Endothelial cell of umbilical vein (primary cell): ENCODE measurements at regions not wholly inside any gene's neighbourhood (a gene's known extent, or its start where the extent isn't known, plus 50 kb on each side); places are given as distances from the start of the nearest gene placed in this dataset.

Experiments used
- BruUV-seq: library from RNA; stranded (reverse); fragments of 400-500 nt; replicated peaks from 2 replicates; lab custom pipeline; 2021; lab: Mats Ljungman, UMichigan
- CTCF ChIA-PET: fragments of 300-600, 350-600 bp; sonication (Branson Sonifier 250); formaldehyde crosslinking; loops from one replicate; lab custom pipeline; 2021; ENCODE audit warnings: antibody characterized with exemption, inconsistent platforms; lab: Charles Lee
- POLR2A ChIA-PET: fragments of 300-600, 350-600 bp; sonication (Branson Sonifier 250); formaldehyde crosslinking; loops from one replicate; lab custom pipeline; 2021; ENCODE audit warnings: antibody characterized with exemption, inconsistent platforms; lab: Charles Lee
- DNase-seq: peaks from one replicate; pipeline ENCODE4 v3.0.0-alpha.2; 2011; ENCODE audit warnings: low read depth, low spot score
- FAIRE-seq: peaks from 2 replicates; lab custom pipeline; 2011; peaks lifted over from hg19 to GRCh38; lab: Jason Lieb, UNC
- H2AFZ ChIP-seq: 2 replicates; pipeline ENCODE4 v1.6.0; 2012; ENCODE audit warnings: low read depth, low read length, control low read depth, inconsistent platforms
- H3K27ac ChIP-seq: 2 replicates; pipeline ENCODE4 v1.5.1; 2011; ENCODE audit warnings: low read depth, mild to moderate bottlenecking, control low read depth, low read length, moderate library complexity; ENCODE audit not compliant: insufficient read depth
- H3K27me3 ChIP-seq, 2 experiments: 2 replicates each; pipeline versions ENCODE4 v1.6.0 to v1.6.1; 2011; ENCODE audit warnings: low read length in 2 of 2, mixed read lengths in 1 of 2; ENCODE audit not compliant: control insufficient read depth in 2 of 2, insufficient read depth in 2 of 2
- H3K36me3 ChIP-seq, 2 experiments: 2 replicates in 1 of 2; 3 replicates in 1 of 2; pipeline ENCODE4 v1.5.1; 2011; ENCODE audit warnings: low read length in 2 of 2, mild to moderate bottlenecking in 1 of 2, moderate library complexity in 1 of 2; ENCODE audit not compliant: control insufficient read depth in 2 of 2, insufficient read depth in 2 of 2; ENCODE audit errors: extremely low read depth in 1 of 2
- H3K4me1 ChIP-seq: 3 replicates; pipeline ENCODE4 v1.5.1; 2011; ENCODE audit warnings: mild to moderate bottlenecking, low read length; ENCODE audit not compliant: control insufficient read depth, insufficient read depth; ENCODE audit errors: extremely low read depth
- H3K4me2 ChIP-seq: 2 replicates; pipeline ENCODE4 v1.6.1; 2011; ENCODE audit warnings: low read length, control low read depth, mixed read lengths; ENCODE audit not compliant: insufficient read depth
- H3K4me3 ChIP-seq, 3 experiments: fragments of 200-600 bp in 1 of 3; sonication (generic), shearing (Covaris generic) in 1 of 3; replicated peaks in 1 of 3; 2 replicates each; pipeline ENCODE4 v1.5.1; 2011 to 2016; ENCODE audit warnings: control low read depth in 3 of 3, low read length in 3 of 3, mild to moderate bottlenecking in 2 of 3, inconsistent platforms in 1 of 3, low read depth in 1 of 3, moderate library complexity in 1 of 3; ENCODE audit not compliant: insufficient read depth in 1 of 3
- H3K79me2 ChIP-seq: 2 replicates; pipeline ENCODE4 v1.6.0; 2012; ENCODE audit warnings: low read length, inconsistent platforms; ENCODE audit not compliant: control insufficient read depth, insufficient read depth
- H3K9ac ChIP-seq: replicated peaks from 2 replicates; pipeline ENCODE3; 2011; ENCODE audit warnings: low read length, control low read depth; ENCODE audit not compliant: insufficient read depth; ENCODE audit errors: extremely low read depth
- H3K9me1 ChIP-seq: replicated peaks from 3 replicates; pipeline ENCODE4 v1.6.0; 2011; ENCODE audit warnings: mild to moderate bottlenecking, low read length; ENCODE audit not compliant: control insufficient read depth, insufficient read depth; ENCODE audit errors: extremely low read depth
- H3K9me3 ChIP-seq: replicated peaks from 2 replicates; pipeline ENCODE4 v1.5.1; 2012; ENCODE audit warnings: low read length, inconsistent platforms; ENCODE audit not compliant: control insufficient read depth, insufficient read depth
- H4K20me1 ChIP-seq: replicated peaks from 2 replicates; pipeline ENCODE3; 2011; ENCODE audit warnings: mild to moderate bottlenecking, low read length; ENCODE audit not compliant: control insufficient read depth, insufficient read depth; ENCODE audit errors: extremely low read depth
- EZH2 ChIP-seq: IDR thresholded peaks from 2 replicates; pipeline ENCODE4 v1.6.1; 2012; ENCODE audit warnings: borderline replicate concordance, low read depth, mild to moderate bottlenecking, moderate library complexity, low read length, inconsistent platforms; ENCODE audit not compliant: severe bottlenecking
- FOS ChIP-seq: IDR thresholded peaks from 2 replicates; pipeline ENCODE4 v1.6.1; 2011; ENCODE audit warnings: mild to moderate bottlenecking, low read length, moderate library complexity, borderline replicate concordance; ENCODE audit not compliant: insufficient read depth
- GATA2 ChIP-seq: IDR thresholded peaks from 2 replicates; pipeline ENCODE4 v1.7.0; 2011; ENCODE audit warnings: low read depth, mild to moderate bottlenecking, moderate library complexity, mixed read lengths, low read length; ENCODE audit not compliant: insufficient read length, insufficient read depth
- JUN ChIP-seq: IDR thresholded peaks from 2 replicates; pipeline ENCODE4 v1.6.1; 2011; ENCODE audit warnings: borderline replicate concordance, low read depth; ENCODE audit not compliant: insufficient read length, insufficient read depth
- MYC ChIP-seq: IDR thresholded peaks from one replicate; pipeline ENCODE4 v1.6.1; 2011; ENCODE audit warnings: mild to moderate bottlenecking, low read depth, low read length
- POLR2A ChIP-seq: IDR thresholded peaks from 2 replicates; pipeline ENCODE4 v1.6.1; 2012; ENCODE audit warnings: low read depth, mild to moderate bottlenecking, control low read depth, low read length
- POLR2AphosphoS5 ChIP-seq: IDR thresholded peaks from 2 replicates; pipeline ENCODE4 v1.6.1; 2012; ENCODE audit warnings: low read depth, mild to moderate bottlenecking, control low read depth, low read length, moderate library complexity; ENCODE audit not compliant: insufficient read depth
- dilution Hi-C: fragments of 300-500 bp; cut with MboI; formaldehyde crosslinking; loops from one replicate; pipeline ENCODE4 v1.15.0; 2019; ENCODE audit warnings: low sequenced_read_pairs; ENCODE audit not compliant: extremely low pct_ligation_motif_present
- intact Hi-C: fragments of 100-400 bp; cut with micrococcal nuclease; formaldehyde crosslinking; loops from one replicate; pipeline ENCODE4 v1.10.0; 2022
- TF ChIP-seq, protein P1 (sequence below): IDR thresholded peaks from 2 replicates; pipeline ENCODE4 v1.6.1; 2011; ENCODE audit not compliant: insufficient read depth, insufficient read length
- TF ChIP-seq, protein P2 (sequence below), 2 donors: IDR thresholded peaks; 1 replicate in 1 of 2; 2 replicates in 1 of 2; pipeline ENCODE4 v1.5.1; 2011; ENCODE audit warnings: low read length in 2 of 2, mild to moderate bottlenecking in 2 of 2, moderate library complexity in 2 of 2, control low read depth in 1 of 2, inconsistent platforms in 1 of 2, low read depth in 1 of 2; ENCODE audit not compliant: insufficient read depth in 1 of 2; ENCODE audit errors: extremely low read depth in 1 of 2

DNA sequence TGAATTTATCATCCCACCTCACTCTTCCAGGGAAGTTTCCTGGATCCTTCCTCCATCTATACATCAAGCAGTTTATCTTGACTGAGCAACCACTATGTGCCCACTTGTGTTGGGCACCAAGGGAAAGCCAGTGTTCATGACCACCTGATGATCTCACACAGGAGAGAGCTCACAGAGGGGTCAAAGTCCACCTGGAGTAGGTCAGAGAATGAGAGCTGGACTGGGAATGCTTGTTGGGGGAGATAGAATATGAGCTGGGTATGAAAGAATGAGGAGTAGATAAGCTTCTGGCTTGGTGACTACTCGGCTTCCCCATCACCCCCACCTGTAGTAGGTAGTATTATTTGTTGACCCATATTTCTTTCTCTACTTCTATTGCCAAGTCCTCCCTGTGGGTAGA, 72.2 kb upstream of the CYRIA start:
- DNase-seq (no peak), FAIRE-seq (no peak)
- H3K9ac ChIP-seq: no peak overlapping the region
- no TSS peak for BruUV-seq
- H3K27me3 ChIP-seq: peaks cover 0 to 5% of the 10 kb centered on the region in 2 experiments
- no peaks in the 10 kb centered on the region for H4K20me1 ChIP-seq
- H3K9me3 ChIP-seq: no peaks in the 10 kb centered on the region
- ChIA-PET CTCF (interaction anchor here (0.5 to 1.9 kb wide), 4 partner anchors 11 to 125 kb away, joined by 3 to 7 read pairs (median 4); no protein-coding TSS in a partner anchor), POLR2A (no interaction called here)
- no peaks in the 10 kb centered on the region for H3K9me1 ChIP-seq
- no peaks in the 10 kb centered on the region for H3K79me2 ChIP-seq
- H3K4me3 ChIP-seq: no peak overlapping the region
- H3K27ac ChIP-seq: no peak overlapping the region
- H3K36me3 ChIP-seq: no peaks in the 10 kb centered on the region
- intact Hi-C loops: no loop called here
- dilution Hi-C loops: no loop called here
- H2AFZ ChIP-seq: no peak overlapping the region
- TF ChIP-seq FOS: no peak
- TF ChIP-seq, protein P1, sequence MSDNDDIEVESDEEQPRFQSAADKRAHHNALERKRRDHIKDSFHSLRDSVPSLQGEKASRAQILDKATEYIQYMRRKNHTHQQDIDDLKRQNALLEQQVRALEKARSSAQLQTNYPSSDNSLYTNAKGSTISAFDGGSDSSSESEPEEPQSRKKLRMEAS: no peak
- TF ChIP-seq GATA2: no peak
- TF ChIP-seq MYC: no peak
- TF ChIP-seq, protein P2, sequence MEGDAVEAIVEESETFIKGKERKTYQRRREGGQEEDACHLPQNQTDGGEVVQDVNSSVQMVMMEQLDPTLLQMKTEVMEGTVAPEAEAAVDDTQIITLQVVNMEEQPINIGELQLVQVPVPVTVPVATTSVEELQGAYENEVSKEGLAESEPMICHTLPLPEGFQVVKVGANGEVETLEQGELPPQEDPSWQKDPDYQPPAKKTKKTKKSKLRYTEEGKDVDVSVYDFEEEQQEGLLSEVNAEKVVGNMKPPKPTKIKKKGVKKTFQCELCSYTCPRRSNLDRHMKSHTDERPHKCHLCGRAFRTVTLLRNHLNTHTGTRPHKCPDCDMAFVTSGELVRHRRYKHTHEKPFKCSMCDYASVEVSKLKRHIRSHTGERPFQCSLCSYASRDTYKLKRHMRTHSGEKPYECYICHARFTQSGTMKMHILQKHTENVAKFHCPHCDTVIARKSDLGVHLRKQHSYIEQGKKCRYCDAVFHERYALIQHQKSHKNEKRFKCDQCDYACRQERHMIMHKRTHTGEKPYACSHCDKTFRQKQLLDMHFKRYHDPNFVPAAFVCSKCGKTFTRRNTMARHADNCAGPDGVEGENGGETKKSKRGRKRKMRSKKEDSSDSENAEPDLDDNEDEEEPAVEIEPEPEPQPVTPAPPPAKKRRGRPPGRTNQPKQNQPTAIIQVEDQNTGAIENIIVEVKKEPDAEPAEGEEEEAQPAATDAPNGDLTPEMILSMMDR (IDR thresholded peaks at IDR 0.05; ENCODE audit: extremely low read depth in 1 of 2, insufficient read depth in 1 of 2, low read depth in 1 of 2, low read length in 2 of 2): no peak
- TF ChIP-seq POLR2A: no peak
- no peak for TF ChIP-seq JUN
- TF ChIP-seq EZH2: no peak
- no peak for TF ChIP-seq POLR2AphosphoS5
- no peak overlapping the region for H3K4me2 ChIP-seq
- no peaks in the 10 kb centered on the region for H3K4me1 ChIP-seq
